WTC11 (cell line): ENCODE measurements at regions not wholly inside any gene's neighbourhood (a gene's known extent, or its start where the extent isn't known, plus 50 kb on each side); places are given as distances from the start of the nearest gene placed in this dataset.

Experiments
- ATAC-seq: fragments of 200-7000 bp; cut with Tn5 transposase; 2 replicates; pipeline ENCODE4 v1.10.0; 2021; ENCODE audit warnings: mild to moderate bottlenecking, moderate library complexity
- CTCF ChIA-PET: fragments of 300-600 bp; sonication (Branson Sonifier 250); formaldehyde crosslinking; loops from one replicate; lab custom pipeline; 2021; ENCODE audit warnings: antibody characterized with exemption; lab: Charles Lee
- POLR2A ChIA-PET: fragments of 350-600 bp; sonication (Branson Sonifier 250); formaldehyde crosslinking; loops from one replicate; lab custom pipeline; 2021; ENCODE audit warnings: antibody characterized with exemption; lab: Charles Lee
- DNase-seq: peaks from one replicate; pipeline ENCODE4 v3.0.0; 2021; ENCODE audit warnings: low spot score
- H3K27ac Mint-ChIP-seq: 2 replicates; pipeline ENCODE4 v1.8.0; 2021; ENCODE audit warnings: mixed read lengths
- H3K27me3 Mint-ChIP-seq: 2 replicates; pipeline ENCODE4 v1.8.0; 2021; ENCODE audit warnings: low read depth, mild to moderate bottlenecking, moderate library complexity, mixed read lengths
- H3K36me3 Mint-ChIP-seq: 2 replicates; pipeline ENCODE4 v1.8.0; 2021; ENCODE audit warnings: mixed read lengths
- H3K4me1 Mint-ChIP-seq: 2 replicates; pipeline ENCODE4 v1.8.0; 2022; ENCODE audit warnings: mixed read lengths
- H3K4me3 Mint-ChIP-seq: 2 replicates; pipeline ENCODE4 v1.8.0; 2021; ENCODE audit warnings: mild to moderate bottlenecking, moderate library complexity, mixed read lengths
- H3K9me3 Mint-ChIP-seq: 2 replicates; pipeline ENCODE4 v1.8.0; 2021; ENCODE audit warnings: mixed read lengths
- ELF4 ChIP-seq: sonication (generic); formaldehyde crosslinking; IDR thresholded peaks from 2 replicates; pipeline ENCODE4 v1.8.1; 2022; ENCODE audit warnings: low read depth, mild to moderate bottlenecking, moderate library complexity, missing genetic modification reagents
- MXD4 ChIP-seq: fragments of 250-450 bp; sonication (Bioruptor Pico); IDR thresholded peaks from 2 replicates; pipeline ENCODE4 v1.8.0; 2021; ENCODE audit warnings: mild to moderate bottlenecking, moderate library complexity, borderline replicate concordance
- PRRX2 ChIP-seq: fragments of 250-450 bp; sonication (Bioruptor Pico); IDR thresholded peaks from 2 replicates; pipeline ENCODE4 v1.8.0; 2021; ENCODE audit warnings: mild to moderate bottlenecking
- SMAD3 ChIP-seq: sonication (generic); formaldehyde crosslinking; IDR thresholded peaks from 2 replicates; pipeline ENCODE4 v1.8.0; 2022; ENCODE audit warnings: missing genetic modification reagents, mild to moderate bottlenecking, borderline replicate concordance
- TP53 ChIP-seq: sonication (generic); formaldehyde crosslinking; IDR thresholded peaks from 2 replicates; pipeline ENCODE4 v1.8.1; 2023; ENCODE audit warnings: mild to moderate bottlenecking, missing genetic modification reagents
- ZBTB21 ChIP-seq: sonication (generic); formaldehyde crosslinking; IDR thresholded peaks from 2 replicates; pipeline ENCODE4 v1.8.1; 2023; ENCODE audit warnings: mild to moderate bottlenecking, missing genetic modification reagents, borderline replicate concordance
- ZNF232 ChIP-seq: sonication (generic); formaldehyde crosslinking; IDR thresholded peaks from 2 replicates; pipeline ENCODE4 v1.8.0; 2022; ENCODE audit warnings: mild to moderate bottlenecking, missing genetic modification reagents
- ZNF317 ChIP-seq: sonication (generic); formaldehyde crosslinking; IDR thresholded peaks from 2 replicates; pipeline ENCODE4 v1.8.1; 2023; ENCODE audit warnings: low read depth, mild to moderate bottlenecking, moderate library complexity, missing genetic modification reagents, borderline replicate concordance
- ZNF396 ChIP-seq: fragments of 250-450 bp; sonication (Bioruptor Pico); IDR thresholded peaks from 2 replicates; pipeline ENCODE4 v1.8.0; 2021; ENCODE audit warnings: mild to moderate bottlenecking, moderate library complexity, borderline replicate concordance
- TF ChIP-seq, protein P1 (sequence below): sonication (generic); formaldehyde crosslinking; IDR thresholded peaks from 2 replicates; pipeline ENCODE4 v1.8.1; 2023; ENCODE audit warnings: mild to moderate bottlenecking, missing genetic modification reagents, moderate library complexity
- TF ChIP-seq, protein P2 (sequence below): sonication (generic); formaldehyde crosslinking; IDR thresholded peaks from 2 replicates; pipeline ENCODE4 v1.8.1; 2023; ENCODE audit warnings: mild to moderate bottlenecking, missing genetic modification reagents
- TF ChIP-seq, protein P3 (sequence below): sonication (generic); formaldehyde crosslinking; IDR thresholded peaks from 2 replicates; pipeline ENCODE4 v1.8.0; 2022; ENCODE audit warnings: mild to moderate bottlenecking, missing genetic modification reagents
- TF ChIP-seq, protein P4 (sequence below): sonication (generic); formaldehyde crosslinking; IDR thresholded peaks from 2 replicates; pipeline ENCODE4 v1.8.0; 2022; ENCODE audit warnings: mild to moderate bottlenecking, missing genetic modification reagents
- TF ChIP-seq, protein P5 (sequence below): sonication (generic); formaldehyde crosslinking; conservative IDR thresholded peaks from 2 replicates; pipeline ENCODE4 v1.8.1; 2023; ENCODE audit warnings: mild to moderate bottlenecking, low read depth, missing genetic modification reagents, moderate library complexity
- TF ChIP-seq, protein P6 (sequence below): fragments of 250-450 bp; sonication (Bioruptor Pico); IDR thresholded peaks from 2 replicates; pipeline ENCODE4 v1.9.0; 2021; ENCODE audit warnings: mild to moderate bottlenecking
- TF ChIP-seq, protein P7 (sequence below): sonication (generic); formaldehyde crosslinking; IDR thresholded peaks from 2 replicates; pipeline ENCODE4 v1.8.1; 2022; ENCODE audit warnings: missing genetic modification reagents, borderline replicate concordance
- TF ChIP-seq, protein P8 (sequence below): fragments of 250-450 bp; sonication (Bioruptor Pico); IDR thresholded peaks from 2 replicates; pipeline ENCODE4 v1.9.0; 2021; ENCODE audit warnings: mild to moderate bottlenecking

DNA sequence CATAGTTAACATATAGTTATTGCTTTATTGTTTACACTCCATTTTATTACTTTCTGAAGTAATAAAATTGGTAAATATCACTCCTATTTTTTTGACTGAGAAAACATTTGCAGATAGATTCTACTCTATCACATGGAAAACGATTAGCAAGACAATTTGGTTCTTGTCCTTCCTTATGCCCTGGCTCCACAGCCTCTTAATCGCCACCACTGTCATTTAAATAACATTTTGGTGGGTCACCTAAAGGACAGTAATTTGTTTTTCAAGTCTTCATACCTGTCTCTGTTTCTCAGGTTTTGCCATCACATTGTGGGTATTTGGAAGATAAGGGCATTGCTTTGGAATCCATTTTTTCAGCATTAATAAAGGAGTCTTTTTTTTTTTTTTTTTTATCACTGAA, 521.5 kb upstream of the IRAK1BP1 start:
- ATAC-seq (peak; percentile 67), DNase-seq (no peak)
- Mint-ChIP-seq H3K4me1 (peaks cover 31% of the 10 kb centered on the region), H3K36me3 (no peaks in the 10 kb centered on the region), H3K4me3 (no peak overlapping the region), H3K9me3 (no peaks in the 10 kb centered on the region), H3K27me3 (no peaks in the 10 kb centered on the region), H3K27ac (no peak overlapping the region)
- ChIA-PET CTCF (no interaction called here), POLR2A (no interaction called here)
- TF ChIP-seq, protein P1, sequence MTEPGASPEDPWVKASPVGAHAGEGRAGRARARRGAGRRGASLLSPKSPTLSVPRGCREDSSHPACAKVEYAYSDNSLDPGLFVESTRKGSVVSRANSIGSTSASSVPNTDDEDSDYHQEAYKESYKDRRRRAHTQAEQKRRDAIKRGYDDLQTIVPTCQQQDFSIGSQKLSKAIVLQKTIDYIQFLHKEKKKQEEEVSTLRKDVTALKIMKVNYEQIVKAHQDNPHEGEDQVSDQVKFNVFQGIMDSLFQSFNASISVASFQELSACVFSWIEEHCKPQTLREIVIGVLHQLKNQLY (CRISPR knock-in tag): no peak
- TF ChIP-seq MXD4 (CRISPR knock-in tag): no peak
- TF ChIP-seq, protein P2, sequence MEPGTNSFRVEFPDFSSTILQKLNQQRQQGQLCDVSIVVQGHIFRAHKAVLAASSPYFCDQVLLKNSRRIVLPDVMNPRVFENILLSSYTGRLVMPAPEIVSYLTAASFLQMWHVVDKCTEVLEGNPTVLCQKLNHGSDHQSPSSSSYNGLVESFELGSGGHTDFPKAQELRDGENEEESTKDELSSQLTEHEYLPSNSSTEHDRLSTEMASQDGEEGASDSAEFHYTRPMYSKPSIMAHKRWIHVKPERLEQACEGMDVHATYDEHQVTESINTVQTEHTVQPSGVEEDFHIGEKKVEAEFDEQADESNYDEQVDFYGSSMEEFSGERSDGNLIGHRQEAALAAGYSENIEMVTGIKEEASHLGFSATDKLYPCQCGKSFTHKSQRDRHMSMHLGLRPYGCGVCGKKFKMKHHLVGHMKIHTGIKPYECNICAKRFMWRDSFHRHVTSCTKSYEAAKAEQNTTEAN: no peak
- TF ChIP-seq ZNF317 (CRISPR knock-in tag): no peak
- no peak for TF ChIP-seq SMAD3 (CRISPR knock-in tag)
- TF ChIP-seq, protein P3, sequence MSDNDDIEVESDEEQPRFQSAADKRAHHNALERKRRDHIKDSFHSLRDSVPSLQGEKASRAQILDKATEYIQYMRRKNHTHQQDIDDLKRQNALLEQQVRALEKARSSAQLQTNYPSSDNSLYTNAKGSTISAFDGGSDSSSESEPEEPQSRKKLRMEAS (CRISPR knock-in tag): no peak
- no peak for TF ChIP-seq PRRX2 (CRISPR knock-in tag)
- TF ChIP-seq, protein P4, sequence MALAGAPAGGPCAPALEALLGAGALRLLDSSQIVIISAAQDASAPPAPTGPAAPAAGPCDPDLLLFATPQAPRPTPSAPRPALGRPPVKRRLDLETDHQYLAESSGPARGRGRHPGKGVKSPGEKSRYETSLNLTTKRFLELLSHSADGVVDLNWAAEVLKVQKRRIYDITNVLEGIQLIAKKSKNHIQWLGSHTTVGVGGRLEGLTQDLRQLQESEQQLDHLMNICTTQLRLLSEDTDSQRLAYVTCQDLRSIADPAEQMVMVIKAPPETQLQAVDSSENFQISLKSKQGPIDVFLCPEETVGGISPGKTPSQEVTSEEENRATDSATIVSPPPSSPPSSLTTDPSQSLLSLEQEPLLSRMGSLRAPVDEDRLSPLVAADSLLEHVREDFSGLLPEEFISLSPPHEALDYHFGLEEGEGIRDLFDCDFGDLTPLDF (CRISPR knock-in tag): no peak

DNA sequence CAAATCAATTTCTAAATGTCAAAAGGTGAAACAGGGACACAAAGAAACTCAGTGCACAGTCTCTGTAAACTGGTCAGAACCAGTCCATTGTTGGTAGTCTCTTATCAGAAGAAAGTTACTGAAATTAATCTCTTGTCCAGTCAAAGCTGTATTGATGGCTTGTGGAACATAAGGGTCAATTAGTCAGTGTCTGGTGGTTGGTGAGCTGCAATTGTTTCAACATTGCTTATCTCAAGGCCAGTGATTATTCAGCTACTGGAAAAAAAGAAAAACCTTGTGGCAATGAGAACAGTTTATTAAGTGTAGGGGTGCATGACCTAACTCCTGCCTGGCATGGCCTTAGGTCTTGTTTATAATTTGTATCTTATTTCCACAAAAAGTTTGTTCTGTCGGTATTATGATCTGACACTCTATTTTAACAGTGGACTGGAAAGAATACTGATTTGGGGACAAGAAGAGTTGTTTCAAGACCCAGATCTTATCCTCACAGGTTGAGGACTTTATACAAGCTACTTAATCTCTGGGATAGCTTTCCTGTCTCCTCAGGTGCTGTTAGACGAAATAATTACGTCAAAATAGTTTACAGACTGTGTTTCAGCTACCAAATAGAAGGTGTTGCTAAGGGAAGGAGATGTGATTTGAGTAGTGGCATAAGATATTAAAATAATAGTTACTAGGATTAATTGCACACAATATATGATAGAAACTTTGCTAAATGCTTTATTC, 520.0 kb upstream of the IRAK1BP1 start:
- H3K27ac Mint-ChIP-seq: no peak overlapping the region
- H3K4me3 Mint-ChIP-seq: no peak overlapping the region
- ATAC-seq (no peak), DNase-seq (no peak)
- peaks cover 31% of the 10 kb centered on the region for H3K4me1 Mint-ChIP-seq
- H3K36me3 Mint-ChIP-seq: no peaks in the 10 kb centered on the region
- CTCF ChIA-PET: no interaction called here
- H3K9me3 Mint-ChIP-seq: no peaks in the 10 kb centered on the region
- no peaks in the 10 kb centered on the region for H3K27me3 Mint-ChIP-seq
- POLR2A ChIA-PET: no interaction called here
- TF ChIP-seq ZNF396 (CRISPR knock-in tag) (no peak), ZNF232 (CRISPR knock-in tag) (no peak)
- TF ChIP-seq, protein P5, sequence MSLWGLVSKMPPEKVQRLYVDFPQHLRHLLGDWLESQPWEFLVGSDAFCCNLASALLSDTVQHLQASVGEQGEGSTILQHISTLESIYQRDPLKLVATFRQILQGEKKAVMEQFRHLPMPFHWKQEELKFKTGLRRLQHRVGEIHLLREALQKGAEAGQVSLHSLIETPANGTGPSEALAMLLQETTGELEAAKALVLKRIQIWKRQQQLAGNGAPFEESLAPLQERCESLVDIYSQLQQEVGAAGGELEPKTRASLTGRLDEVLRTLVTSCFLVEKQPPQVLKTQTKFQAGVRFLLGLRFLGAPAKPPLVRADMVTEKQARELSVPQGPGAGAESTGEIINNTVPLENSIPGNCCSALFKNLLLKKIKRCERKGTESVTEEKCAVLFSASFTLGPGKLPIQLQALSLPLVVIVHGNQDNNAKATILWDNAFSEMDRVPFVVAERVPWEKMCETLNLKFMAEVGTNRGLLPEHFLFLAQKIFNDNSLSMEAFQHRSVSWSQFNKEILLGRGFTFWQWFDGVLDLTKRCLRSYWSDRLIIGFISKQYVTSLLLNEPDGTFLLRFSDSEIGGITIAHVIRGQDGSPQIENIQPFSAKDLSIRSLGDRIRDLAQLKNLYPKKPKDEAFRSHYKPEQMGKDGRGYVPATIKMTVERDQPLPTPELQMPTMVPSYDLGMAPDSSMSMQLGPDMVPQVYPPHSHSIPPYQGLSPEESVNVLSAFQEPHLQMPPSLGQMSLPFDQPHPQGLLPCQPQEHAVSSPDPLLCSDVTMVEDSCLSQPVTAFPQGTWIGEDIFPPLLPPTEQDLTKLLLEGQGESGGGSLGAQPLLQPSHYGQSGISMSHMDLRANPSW (CRISPR knock-in tag): no peak

DNA sequence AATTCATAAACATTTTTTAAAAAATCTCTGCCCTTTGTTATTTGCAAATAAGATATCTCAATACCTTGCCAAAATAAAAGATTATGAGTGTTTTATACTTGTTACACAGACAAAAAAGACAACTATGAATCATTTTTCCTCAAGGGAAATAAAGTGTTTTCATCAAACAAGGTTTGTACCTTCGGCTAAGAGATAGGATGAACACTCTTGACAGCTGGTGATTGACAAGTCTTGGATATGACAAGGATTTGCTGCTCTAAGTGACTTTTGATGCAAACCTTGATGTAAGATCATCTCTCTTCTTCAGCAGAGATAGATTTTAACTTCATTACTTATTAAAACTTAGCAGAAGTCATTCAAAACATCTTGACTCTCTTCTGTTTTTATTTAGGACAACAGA, 514.3 kb upstream of the IRAK1BP1 start:
- ATAC-seq (no peak), DNase-seq (no peak)
- Mint-ChIP-seq H3K4me3 (no peak overlapping the region), H3K36me3 (no peaks in the 10 kb centered on the region), H3K27ac (no peak overlapping the region), H3K9me3 (no peaks in the 10 kb centered on the region), H3K4me1 (no peaks in the 10 kb centered on the region), H3K27me3 (no peaks in the 10 kb centered on the region)
- CTCF ChIA-PET: no interaction called here
- POLR2A ChIA-PET: no interaction called here
- TF ChIP-seq, protein P4 (CRISPR knock-in tag): no peak
- TF ChIP-seq TP53 (CRISPR knock-in tag): no peak
- TF ChIP-seq, protein P6, sequence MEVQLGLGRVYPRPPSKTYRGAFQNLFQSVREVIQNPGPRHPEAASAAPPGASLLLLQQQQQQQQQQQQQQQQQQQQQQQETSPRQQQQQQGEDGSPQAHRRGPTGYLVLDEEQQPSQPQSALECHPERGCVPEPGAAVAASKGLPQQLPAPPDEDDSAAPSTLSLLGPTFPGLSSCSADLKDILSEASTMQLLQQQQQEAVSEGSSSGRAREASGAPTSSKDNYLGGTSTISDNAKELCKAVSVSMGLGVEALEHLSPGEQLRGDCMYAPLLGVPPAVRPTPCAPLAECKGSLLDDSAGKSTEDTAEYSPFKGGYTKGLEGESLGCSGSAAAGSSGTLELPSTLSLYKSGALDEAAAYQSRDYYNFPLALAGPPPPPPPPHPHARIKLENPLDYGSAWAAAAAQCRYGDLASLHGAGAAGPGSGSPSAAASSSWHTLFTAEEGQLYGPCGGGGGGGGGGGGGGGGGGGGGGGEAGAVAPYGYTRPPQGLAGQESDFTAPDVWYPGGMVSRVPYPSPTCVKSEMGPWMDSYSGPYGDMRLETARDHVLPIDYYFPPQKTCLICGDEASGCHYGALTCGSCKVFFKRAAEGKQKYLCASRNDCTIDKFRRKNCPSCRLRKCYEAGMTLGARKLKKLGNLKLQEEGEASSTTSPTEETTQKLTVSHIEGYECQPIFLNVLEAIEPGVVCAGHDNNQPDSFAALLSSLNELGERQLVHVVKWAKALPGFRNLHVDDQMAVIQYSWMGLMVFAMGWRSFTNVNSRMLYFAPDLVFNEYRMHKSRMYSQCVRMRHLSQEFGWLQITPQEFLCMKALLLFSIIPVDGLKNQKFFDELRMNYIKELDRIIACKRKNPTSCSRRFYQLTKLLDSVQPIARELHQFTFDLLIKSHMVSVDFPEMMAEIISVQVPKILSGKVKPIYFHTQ (CRISPR knock-in tag): no peak
- TF ChIP-seq, protein P7, sequence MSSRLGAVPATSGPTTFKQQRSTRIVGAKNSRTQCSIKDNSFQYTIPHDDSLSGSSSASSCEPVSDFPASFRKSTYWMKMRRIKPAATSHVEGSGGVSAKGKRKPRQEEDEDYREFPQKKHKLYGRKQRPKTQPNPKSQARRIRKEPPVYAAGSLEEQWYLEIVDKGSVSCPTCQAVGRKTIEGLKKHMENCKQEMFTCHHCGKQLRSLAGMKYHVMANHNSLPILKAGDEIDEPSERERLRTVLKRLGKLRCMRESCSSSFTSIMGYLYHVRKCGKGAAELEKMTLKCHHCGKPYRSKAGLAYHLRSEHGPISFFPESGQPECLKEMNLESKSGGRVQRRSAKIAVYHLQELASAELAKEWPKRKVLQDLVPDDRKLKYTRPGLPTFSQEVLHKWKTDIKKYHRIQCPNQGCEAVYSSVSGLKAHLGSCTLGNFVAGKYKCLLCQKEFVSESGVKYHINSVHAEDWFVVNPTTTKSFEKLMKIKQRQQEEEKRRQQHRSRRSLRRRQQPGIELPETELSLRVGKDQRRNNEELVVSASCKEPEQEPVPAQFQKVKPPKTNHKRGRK (CRISPR knock-in tag): no peak
- TF ChIP-seq ZBTB21: no peak
- no peak for TF ChIP-seq ELF4
- TF ChIP-seq, protein P8, sequence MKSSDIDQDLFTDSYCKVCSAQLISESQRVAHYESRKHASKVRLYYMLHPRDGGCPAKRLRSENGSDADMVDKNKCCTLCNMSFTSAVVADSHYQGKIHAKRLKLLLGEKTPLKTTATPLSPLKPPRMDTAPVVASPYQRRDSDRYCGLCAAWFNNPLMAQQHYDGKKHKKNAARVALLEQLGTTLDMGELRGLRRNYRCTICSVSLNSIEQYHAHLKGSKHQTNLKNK (CRISPR knock-in tag): no peak
